DND-41 (cell line): ENCODE measurements at regions not wholly inside any gene's neighbourhood (a gene's known extent, or its start where the extent isn't known, plus 50 kb on each side); places are given as distances from the start of the nearest gene placed in this dataset.

Experiments
- EZH2 ChIP-seq: IDR thresholded peaks from 3 replicates; pipeline ENCODE4 v1.6.1; 2012; ENCODE audit warnings: borderline replicate concordance, low read depth, mild to moderate bottlenecking, moderate library complexity, low read length, inconsistent platforms; ENCODE audit not compliant: severe bottlenecking
- TF ChIP-seq, protein P1 (sequence below): IDR thresholded peaks from 2 replicates; pipeline ENCODE4 v1.5.1; 2012; ENCODE audit warnings: borderline replicate concordance, low read length, moderate library complexity, mild to moderate bottlenecking; ENCODE audit not compliant: poor library complexity, severe bottlenecking; ENCODE audit errors: extremely low read depth

- TF ChIP-seq, protein P1, sequence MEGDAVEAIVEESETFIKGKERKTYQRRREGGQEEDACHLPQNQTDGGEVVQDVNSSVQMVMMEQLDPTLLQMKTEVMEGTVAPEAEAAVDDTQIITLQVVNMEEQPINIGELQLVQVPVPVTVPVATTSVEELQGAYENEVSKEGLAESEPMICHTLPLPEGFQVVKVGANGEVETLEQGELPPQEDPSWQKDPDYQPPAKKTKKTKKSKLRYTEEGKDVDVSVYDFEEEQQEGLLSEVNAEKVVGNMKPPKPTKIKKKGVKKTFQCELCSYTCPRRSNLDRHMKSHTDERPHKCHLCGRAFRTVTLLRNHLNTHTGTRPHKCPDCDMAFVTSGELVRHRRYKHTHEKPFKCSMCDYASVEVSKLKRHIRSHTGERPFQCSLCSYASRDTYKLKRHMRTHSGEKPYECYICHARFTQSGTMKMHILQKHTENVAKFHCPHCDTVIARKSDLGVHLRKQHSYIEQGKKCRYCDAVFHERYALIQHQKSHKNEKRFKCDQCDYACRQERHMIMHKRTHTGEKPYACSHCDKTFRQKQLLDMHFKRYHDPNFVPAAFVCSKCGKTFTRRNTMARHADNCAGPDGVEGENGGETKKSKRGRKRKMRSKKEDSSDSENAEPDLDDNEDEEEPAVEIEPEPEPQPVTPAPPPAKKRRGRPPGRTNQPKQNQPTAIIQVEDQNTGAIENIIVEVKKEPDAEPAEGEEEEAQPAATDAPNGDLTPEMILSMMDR = no peak
- TF ChIP-seq EZH2 = no peak
These were observed 394.2 kb upstream of the LYPLAL1 start for GRCh38 chr1:218779341-218780100.
